GM19324 (cell line): ENCODE measurements at regions not wholly inside any gene's neighbourhood (a gene's known extent, or its start where the extent isn't known, plus 50 kb on each side); places are given as distances from the start of the nearest gene placed in this dataset.
"Not testable (repeated sequence)": the region's sequence is repeated elsewhere in the genome, so short reads cannot be mapped to it uniquely, and the experiment has no call there.

Experiments used
- ATAC-seq: cut with Tn5 transposase; IDR thresholded peaks from one replicate; pipeline ENCODE4 v1.9.1; 2021; ENCODE audit warnings: mild to moderate bottlenecking, moderate library complexity; ENCODE audit not compliant: unreplicated experiment, low FRiP score

DNA sequence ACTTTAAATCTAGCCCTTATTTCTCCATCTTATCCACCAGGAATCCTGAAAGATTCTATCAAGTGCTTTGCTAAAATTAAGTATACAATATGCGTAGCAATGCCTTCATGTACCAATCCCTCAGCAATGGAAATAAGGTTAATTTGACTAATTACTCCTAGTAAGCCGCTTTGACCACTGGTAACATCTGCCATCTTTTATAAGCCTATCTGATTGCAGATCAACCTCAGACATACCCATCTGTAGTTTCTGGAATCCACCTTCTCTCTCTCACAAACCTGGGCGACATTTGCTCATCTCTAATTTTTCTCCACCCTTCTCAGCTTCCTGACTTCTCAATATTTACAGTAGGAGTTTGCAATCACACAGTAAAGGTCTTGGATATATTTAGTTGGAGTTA lies 138.8 kb upstream of the CRHR1 start:
- no peak for ATAC-seq

DNA sequence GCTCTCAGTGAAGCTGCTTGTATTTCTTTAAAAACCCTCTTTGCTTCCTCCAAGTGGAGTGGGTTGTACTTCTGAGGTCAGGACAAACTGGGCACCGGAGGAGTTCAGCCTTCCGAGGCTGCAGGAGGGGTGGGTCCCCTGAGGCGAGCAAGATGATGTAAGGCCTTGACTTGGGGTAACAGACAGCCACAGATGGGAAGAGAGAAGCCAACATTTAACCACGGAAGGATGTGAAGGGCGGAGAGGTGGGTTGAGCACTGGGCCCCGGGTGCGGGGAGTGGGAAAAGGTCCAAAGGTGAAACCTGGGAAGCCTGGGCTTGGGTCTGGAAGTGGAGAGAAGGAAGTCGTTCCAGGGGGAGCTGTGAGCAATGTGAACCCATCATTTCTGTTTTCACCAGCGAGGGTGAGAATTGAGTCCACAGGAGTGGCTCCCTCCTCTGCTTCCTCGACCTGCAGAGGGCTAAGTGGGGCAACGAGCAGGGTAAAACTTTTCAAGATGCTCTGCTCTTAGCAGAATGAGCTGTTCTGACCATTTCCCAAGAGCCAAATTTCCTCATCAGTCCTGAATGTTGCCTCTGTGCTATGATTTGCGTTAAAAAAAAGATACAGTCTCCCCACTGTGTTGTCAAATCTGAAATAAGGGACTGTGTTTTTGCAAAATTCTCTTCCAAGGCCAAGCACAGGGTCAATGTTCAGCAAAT lies 137.7 kb upstream of the CRHR1 start:
- ATAC-seq: no peak

DNA sequence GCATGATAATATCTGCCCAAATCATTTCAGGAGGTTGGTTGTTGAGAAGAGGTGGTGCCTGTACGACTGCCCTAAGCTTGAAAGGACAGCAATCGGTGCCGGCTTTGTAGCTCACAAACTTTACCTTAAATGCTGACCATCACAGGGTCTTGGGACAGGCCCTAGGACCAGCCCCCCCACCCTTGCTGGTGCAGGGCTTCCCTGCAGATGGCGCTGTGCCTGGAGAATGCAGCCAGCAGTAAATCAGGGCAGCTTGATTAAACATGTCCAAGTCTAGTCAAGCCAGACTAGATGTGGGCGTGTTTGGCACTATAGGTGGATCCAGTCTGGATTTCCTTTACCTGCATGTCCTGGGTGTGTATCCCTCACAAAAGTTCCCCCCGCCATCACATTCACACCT lies 135.5 kb upstream of the CRHR1 start:
- no peak for ATAC-seq

DNA sequence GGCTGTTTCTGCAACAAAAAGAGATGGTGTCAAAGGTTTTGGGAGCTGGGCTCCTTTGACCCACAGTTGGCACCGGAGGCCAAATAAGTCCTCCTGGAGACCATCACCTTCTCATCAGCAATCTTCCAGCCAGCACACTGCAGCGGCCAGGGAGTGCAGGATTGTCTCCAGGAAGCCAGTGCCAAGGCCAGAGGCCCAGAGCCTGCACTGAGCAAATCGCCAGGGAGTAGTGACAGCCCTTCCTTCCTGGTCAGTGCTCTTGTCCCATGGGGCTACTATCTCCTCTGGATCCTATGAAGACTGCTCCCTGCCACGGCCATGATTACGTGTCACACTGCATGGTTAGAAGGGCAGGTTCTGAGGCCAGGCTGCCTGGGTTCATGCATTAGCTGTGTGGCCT lies 134.3 kb upstream of the CRHR1 start:
- no peak for ATAC-seq

DNA sequence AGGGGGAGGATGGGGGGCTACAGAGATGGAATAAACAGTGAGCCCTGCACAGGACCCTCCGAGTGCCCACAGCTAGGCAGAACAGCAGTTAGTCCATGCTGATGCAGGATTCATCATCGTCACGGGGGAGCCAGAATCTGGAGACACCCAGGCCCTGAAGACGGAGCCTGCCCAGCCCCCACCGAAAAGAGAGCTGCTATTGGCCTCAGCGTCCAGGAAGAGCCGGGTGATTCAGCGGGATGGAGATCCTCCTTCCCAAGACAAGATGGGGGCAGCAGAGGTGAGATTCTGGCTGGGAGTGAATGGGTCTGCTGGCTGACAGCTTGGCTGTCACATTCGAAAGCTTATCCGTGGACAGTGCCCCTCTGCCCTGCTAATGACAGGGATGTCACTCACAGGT lies 133.6 kb upstream of the CRHR1 start:
- no peak for ATAC-seq

DNA sequence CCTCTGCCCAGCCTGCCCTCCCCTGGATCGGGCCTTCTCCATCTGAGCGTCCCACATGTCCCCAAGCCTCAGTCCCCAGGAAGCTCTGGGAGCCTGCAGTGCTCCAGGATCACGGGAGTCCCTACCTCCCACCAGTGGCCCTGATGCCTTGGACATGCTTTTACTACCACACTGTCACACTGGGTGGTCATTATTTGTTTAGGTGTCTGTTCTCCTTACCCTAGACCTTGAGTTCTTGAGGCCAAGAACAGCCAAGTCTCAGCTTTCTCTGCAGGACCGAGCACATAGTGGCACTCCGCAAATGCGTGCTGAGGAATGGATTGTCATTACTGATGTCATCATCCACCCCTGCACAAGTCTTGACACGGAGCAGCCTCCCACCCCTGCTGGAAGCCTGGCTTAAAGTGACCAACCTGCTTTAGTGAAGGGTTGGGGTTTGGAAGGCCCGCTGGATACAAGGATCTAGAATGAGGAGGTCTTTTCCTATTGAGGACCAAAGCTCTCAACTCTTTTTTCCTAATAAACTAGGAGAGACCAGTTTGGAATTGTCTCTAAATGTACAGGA lies 132.9 kb upstream of the CRHR1 start:
- ATAC-seq: no peak

DNA sequence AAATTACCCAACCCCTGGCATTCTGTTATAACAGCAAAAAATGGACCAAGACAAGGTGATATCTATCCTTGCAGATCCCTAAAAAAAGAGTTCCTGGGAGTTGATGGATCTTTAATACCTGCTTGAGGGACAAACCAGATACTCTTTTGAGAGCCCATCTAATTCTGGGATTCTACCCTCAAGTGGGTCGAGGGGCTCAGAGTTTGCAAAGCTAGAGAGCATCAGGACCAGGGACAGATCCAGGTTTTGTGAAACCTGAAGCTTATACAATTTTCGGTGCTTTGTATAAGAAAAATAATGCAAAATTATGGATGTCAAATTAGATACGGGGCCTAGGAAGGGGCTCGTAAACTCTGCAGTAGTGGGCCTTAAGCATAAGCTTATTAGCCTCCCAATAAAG lies 130.5 kb upstream of the CRHR1 start:
- ATAC-seq: no peak

DNA sequence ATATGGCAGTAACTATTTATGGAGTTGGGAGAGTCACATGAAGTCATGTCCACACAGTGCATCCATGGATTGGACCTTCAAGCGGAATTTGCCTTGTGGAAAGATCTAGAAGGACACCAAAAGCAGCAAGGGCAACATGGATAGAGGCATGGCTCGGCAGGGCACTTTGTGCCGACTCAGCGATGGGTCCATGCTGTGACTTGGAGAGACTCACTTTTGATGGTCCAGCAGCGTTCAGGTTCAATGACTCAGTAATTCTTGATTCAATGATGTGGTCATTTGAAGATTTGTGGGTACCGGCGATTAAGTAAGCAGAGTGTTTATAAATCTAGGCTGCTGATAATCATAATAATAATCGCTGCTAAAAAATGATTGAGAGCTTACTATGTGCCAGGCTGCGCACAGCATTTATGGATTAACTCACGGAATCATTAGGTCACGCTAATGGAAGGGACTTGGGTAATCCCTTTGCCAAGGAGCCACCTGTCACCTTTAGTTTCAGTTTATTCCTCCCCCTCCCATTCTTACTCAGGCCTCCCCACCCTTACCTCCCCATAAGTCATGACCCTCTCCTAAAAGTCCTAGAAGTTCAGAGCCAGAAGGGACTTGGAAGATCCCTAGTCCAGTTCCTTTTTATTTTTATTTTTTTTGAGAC lies 127.5 kb upstream of the CRHR1 start:
- ATAC-seq: no peak

DNA sequence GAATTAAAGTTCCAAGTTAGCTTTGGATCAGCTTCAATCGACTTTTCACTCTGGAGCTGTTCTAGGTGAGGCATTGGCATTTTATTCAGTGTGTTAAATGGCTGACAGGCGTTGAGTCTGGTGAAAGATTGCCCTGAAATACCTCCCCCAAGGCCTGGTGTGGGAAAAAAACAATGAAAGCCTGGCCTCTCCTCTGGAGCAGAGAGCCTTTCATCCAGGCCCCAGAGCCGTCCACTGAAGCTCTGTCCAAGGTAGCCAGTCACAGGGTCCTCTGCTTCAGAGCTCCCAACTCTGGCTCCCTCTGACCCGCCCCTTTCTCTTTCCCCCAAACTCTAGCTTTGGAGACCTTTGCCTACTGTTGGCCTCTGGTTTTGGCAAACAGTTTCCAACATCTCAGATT lies 123.6 kb upstream of the CRHR1 start:
- ATAC-seq: no peak

DNA sequence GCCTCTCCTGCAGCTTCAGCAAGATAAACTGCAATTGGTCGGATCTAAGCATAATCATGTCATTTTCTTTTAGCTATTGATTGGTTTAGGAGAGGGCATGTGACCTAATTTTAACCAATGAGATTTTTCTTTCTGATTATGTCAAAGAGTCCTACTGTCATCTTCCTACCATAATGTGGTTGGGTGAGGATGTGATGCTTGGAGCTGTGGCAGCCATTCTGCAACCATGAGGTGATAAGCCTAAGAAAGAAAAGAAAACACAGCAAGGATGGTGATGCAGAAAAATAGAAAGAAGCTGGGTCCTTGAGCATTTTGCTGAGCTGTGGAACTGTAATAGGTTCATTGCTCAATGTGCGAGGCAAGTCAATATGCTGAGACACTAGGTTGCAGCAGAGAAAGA lies 121.7 kb upstream of the CRHR1 start:
- no peak for ATAC-seq

DNA sequence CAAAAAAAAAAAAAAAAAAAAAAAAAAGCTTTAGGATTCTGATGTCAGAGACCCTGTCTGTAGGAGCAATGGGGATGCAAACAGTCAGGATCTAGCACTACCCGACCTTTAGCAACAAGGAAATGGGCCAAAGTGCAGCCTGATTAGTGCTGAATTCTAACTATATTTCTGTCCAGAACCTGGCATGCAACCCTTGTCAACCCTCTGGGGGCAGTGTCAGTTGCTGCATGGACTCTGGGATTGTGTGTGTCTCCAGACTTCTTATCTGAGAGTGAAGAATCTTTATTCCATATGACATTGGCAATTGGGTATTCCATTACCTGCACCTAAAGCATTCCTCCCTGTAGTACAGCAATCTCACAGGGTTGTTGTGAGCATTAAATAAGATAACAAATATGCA lies 120.3 kb upstream of the CRHR1 start:
- no peak for ATAC-seq

DNA sequence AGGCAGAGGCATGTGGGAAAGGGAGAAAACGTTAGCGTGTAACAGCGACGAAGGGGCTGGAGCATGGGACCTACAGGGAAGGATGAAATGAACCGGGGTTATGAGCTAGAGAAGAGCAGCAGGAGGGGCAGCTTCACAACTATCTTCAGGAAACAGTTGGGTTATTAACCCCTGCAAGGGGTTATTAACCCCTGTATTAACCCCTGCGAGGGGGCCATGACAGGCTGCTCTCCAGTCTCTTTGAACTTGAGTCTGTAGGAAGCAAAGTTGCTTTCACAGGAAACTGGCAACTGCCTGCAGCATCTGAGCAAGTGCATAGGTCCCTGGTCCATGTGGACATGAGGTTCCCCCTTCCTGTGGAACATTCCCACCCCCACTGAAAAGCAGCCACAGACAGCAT lies 119.2 kb upstream of the CRHR1 start:
- no peak for ATAC-seq

DNA sequence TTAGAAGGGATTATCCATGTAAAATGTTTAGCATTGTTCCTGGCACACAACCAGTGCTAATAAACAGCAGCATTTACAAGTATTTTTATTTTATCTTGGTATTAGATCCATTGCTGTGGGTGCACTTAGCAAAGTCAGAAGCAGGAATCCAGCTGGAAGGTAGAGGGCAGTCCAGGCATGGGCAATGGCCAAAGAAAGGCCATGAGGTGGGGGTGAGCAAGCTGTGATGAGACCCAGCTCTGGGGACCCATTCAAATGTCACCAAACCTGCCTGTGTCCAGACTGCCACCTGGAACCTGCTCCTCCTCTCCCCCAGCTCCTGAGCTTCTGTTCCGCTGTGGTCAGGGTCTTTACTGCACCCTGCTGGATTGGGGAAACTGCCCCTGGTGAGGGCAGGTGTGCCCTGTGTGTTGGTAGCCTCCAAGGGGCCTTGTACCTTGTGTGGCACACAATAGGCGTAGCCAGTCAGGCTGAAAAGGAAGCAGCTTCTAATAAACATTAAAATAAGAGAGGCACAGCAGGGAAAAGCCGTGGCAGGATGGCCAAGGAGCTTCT lies 118.0 kb upstream of the CRHR1 start:
- ATAC-seq: no peak

DNA sequence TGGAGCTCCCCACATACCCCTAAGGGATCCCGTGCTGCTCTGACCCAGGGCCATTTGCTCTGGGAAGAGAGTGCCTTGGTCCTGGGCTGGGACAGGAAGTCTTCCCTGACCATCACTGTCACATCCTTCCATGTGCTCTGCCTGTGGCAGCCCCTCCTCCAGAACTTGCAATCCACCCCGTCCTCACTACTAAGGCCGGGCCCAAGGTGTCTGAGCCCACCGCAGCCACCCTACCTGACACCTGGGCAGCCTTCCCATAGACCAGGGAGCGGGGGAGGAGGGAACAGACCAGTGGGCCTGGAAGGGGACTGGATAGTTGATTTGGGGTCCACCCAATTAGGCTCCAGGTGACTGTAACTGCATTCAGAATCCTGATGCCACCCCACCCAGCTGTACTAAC lies 117.5 kb upstream of the CRHR1 start:
- no peak for ATAC-seq

DNA sequence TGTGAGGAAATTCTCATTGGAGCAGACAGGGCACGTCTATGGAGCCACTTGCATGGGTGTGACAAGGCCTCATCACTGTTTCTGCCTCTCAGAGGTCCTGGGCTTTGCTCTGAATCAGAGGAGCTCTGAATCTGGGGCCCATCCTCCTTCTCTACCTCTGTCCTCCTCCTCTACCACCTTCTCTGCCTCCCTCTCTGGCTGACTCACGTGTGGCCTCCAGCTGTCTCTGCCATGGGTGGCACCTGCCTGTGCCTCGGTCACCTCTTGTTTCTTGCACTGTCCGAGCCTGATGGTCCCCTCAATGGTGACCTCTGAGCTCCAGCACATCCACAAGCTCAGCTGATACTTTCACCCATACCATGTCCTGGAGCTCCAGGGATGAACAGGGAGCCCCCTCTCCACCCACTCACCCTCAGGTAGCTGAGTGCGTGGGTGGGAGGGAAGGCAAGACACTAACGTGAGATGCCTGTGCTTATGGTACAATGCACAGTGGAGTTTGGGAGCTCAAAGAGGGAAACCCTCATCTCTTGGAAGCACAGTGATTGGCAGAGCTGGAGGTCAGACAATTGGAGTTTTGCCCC lies 116.4 kb upstream of the CRHR1 start:
- ATAC-seq: no peak

DNA sequence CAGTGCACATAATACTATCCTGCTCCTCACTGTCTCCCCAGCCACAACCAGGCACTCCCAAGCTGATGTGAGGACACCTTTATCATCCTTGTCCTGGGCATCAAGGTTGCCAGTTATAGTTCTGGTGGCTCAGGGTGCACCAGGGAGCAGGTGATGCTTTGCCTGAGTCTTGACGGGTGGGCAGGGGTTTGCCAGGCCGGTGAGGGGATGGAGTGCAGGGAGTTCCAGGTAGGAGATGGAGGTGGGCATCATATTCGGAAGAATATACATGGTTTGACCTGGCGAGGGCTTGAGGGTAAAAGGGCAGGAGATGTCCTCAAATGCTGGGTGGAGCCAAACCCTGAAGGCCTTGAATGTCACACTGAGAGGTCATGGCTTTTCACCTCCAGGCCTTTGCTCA lies 115.8 kb upstream of the CRHR1 start:
- ATAC-seq: no peak

DNA sequence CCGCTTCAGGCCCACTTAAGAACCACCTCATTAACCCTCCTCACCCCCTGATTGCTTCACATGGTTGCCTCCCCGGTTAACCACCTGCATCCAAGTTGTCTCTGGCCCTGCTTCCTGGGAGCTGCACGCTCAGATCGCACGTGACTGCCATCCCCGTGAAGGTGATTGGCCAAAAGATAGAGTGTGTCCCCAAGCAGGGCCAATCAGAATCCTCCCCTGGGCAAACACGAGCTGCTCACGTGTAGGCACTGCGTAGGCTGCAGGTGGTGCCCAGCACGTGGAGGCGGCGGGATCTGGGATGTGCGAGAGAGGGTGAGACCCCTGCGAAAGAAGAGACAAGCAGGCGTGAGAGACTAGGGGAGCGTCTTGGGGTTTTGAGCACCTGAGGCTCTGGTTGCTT lies 111.8 kb upstream of the CRHR1 start:
- ATAC-seq: no peak

DNA sequence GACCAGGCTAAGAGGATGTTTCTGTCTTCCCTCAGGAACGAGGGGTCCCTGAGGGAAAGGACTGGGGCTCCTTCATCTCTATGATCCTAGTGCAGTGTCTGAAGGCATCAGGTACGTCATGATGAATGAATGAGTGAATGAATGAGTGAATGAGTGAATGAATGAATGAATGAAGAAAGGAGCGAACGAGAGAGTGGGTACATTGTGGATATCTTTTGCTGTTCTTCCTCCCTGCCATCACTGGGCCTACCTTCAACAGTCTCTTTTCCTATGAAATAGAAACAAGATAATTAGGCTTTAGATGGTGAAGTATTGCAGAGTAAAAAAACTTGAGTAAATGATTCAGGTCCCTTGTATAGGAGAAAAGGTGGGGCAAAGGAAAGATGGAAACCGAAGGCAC lies 111.3 kb upstream of the CRHR1 start:
- ATAC-seq: no peak

DNA sequence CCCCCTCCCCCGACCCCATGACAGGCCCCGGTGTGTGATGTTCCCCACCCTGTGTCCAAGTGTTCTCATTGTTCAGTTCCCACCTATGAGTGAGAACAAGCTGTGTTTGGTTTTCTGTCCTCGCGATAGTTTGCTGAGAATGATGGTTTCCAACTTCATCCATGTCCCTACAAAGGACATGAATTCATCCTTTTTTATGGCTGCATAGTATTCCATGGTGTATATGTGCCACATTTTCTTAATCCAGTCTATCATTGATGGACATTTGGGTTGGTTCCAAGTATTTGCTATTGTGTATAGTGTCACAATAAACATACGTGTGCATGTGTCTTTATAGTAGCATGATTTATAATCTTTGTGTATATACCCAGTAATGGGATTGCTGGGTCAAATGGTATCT lies 110.4 kb upstream of the CRHR1 start:
- ATAC-seq: not testable (repeated sequence)

DNA sequence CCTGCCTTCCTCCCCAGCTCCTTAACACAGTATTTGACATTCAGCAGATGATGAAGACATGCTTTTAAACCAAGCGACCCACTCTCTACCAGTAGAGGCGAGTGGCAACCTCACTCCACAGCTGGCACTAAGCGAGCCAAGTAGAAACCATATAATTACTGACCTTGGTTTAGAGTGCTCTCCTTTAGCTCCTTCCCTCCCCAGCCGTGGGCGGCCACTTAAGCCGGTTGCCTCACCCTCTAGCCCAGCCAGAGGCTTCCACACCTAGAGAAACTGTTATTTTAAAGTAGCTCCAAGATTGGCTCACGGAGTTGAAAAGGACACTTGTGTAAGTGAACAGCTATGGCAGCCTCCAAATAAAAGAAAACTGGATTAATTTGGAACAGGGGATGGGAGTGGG lies 109.1 kb upstream of the CRHR1 start:
- ATAC-seq: no peak

DNA sequence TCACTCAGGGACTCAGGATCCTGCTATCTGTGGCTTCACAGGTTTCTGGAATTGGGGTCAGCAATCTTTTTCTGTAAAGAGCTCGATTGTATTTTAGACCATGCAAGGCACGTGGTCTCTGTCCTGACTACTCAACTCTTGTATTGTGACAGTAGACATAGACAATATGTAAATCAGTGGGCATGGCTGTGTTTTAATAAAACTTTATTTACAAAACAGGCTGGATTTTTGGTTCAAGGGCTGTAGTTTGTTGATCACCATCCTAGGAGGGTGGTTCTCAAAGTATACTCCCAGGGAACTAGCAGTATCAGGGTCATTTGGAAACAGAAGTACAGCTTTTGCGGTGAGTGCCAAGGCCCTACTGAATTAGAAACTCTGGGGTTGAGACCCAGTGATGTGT lies 108.2 kb upstream of the CRHR1 start:
- no peak for ATAC-seq

DNA sequence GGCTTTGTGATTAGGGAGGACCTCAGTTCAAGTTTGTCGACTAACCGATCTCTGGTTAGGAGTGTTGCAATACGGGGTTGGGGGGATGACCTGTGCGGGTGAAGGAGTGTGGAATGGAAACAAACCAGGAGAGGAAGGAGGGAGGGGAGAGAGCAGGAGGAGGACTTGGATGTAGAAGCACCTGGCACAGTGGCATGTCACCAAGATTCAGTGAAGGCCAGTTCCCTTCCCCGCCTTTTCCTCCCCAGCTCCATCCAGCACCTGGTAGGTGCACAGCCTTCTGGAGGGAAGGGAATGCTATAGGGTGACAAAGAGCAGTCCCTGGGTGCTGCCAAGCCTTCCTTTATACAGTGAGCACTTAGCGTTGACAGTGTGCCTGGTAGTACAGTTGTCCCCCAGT lies 107.4 kb upstream of the CRHR1 start:
- no peak for ATAC-seq
